T47D (cell line): ENCODE measurements at regions not wholly inside any gene's neighbourhood (a gene's known extent, or its start where the extent isn't known, plus 50 kb on each side); places are given as distances from the start of the nearest gene placed in this dataset.

Source experiments
- DNase-seq, 2 experiments: peaks; one replicate each; pipeline versions ENCODE4 v3.0.0 to v3.0.0-alpha.2; 2011 to 2012; ENCODE audit warnings: low read depth in 1 of 2, low spot score in 1 of 2
- JUND ChIP-seq: IDR thresholded peaks from 2 replicates; pipeline ENCODE4 v1.6.1; 2012; ENCODE audit warnings: low read depth
- in situ Hi-C: cut with HindIII; loops from 2 replicates; pipeline ENCODE4 v1.10.0; 2016; ENCODE audit warnings: low sequenced_read_pairs, low pct_unique_long_range_greater_than_20kb

DNA sequence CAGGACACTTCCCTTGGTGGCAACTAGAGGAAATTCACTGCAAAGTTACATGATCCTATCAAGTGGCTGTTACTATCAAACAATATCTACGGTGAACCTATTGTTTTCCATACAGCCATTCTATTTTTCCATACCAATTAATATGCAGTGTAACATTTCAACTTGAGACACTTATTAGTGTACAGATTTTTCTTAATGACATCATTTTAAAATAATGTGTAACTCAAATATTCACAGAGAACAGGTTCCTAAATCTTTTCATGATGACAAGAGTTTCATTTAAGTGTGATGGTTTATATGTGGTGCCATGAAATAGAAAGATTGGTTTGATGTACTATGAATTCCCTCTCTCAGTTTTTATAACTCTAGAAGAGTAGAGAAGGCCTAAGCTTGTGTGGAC, 291.2 kb upstream of the SOX5 start:
- no peak for DNase-seq
- in situ Hi-C loops, result no loop called here
- no peak for TF ChIP-seq JUND

DNA sequence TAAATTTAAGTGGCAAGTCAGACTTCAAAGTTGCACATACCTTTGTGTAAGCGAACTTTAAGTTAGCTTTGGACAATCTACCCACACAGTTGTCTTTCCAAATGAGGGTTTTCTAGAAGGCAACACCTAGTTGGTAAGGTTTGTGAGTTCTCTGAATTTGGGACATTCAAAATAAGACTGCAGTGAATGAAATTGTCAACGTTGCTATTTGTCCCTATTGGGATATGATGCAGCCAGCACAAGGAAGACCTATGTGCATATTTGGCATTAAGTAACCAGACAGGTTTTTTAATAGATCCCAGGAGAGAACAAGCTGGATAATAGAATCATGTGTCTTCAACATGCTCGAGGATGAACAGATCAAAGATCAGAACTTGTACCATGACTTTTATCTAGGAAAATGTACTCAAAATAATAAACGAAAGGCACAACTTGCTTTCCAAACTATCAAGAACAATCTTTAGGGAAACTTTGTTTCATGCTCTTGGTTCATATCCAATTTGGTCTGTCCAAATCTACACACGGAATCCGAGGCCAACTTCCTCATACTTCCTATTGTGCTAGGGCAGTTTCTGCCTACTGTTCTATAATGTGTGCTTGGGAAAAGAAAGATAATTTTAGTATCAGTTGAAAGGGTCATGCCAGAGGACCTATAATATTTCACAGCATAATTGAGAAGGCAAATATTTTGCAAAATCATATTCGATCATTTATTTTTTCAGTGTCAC, 284.2 kb upstream of the SOX5 start:
- peak in 1 of 2 experiments; percentile 34 for DNase-seq
- in situ Hi-C loops, result no loop called here
- no peak for TF ChIP-seq JUND

DNA sequence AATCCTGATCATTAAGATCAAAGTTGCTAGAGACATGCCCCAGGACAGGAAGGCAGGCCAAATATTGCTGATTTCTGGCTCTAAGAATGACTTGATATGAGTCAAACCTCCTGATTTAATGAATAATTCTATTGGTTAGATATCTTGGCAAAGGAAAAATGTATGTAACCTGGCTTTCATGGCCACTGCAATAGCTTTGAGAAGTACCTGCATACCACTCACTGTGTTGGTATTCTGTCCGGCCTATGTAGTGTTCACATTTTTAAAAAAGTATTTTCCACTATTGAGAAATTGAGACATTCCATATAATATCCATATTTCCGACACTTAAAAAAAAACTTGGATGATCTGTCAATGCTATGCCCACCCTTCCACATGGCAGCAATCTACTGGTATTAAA, 283.1 kb upstream of the SOX5 start:
- DNase-seq, result no peak
- in situ Hi-C loops, result no loop called here
- TF ChIP-seq JUND, result no peak

DNA sequence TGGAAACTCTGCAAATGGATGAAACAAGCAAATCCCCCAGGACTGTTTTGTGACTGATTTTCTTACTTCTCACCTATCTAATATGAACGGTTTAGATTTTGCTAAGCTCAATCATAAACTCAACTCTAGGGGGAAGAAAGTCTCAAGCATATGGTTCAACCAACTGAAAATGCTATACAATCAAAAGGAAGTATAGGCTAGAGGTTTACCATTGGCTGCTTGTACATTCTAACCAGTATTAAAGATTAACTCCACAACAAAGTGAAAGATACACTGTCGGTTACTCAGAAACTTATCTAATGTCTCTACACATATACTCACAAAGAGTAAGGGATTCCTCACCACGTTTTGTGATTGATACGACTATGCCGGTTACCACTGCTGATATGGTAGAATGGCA, 281.8 kb upstream of the SOX5 start:
- in situ Hi-C loops, result no loop called here
- no peak for TF ChIP-seq JUND
- DNase-seq, result no peak

DNA sequence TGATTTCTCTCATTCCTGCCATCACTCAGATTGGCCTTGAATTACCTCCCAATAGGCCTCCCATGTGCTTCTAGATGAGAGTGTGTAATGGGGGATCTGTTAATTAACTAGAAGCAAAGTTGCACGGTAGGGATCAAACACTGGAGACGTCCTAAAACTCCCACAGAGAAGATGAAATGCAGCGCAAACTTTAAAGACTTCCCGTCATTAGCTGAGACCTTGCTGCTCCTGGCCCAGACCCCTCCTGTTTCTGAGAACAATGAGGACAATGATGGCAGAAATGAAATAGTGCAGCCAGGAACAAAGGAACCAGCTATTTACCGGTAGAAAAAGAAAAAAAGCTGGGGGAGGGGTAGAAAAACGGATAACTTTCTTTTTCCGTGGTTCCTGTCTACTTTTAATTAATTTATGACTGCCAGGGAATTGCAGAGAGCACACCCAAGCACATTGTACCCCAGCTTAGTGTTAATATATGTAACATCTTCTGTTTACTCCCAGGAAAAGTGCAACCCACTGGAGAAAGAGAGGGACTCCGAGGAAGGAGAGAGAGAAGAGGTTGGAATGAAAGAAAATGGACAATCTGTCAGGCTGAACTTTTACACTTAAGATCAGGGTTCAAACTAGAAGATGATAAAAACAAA, 280.7 kb upstream of the SOX5 start:
- TF ChIP-seq JUND, result no peak
- no peak for DNase-seq
- in situ Hi-C loops, result no loop called here

DNA sequence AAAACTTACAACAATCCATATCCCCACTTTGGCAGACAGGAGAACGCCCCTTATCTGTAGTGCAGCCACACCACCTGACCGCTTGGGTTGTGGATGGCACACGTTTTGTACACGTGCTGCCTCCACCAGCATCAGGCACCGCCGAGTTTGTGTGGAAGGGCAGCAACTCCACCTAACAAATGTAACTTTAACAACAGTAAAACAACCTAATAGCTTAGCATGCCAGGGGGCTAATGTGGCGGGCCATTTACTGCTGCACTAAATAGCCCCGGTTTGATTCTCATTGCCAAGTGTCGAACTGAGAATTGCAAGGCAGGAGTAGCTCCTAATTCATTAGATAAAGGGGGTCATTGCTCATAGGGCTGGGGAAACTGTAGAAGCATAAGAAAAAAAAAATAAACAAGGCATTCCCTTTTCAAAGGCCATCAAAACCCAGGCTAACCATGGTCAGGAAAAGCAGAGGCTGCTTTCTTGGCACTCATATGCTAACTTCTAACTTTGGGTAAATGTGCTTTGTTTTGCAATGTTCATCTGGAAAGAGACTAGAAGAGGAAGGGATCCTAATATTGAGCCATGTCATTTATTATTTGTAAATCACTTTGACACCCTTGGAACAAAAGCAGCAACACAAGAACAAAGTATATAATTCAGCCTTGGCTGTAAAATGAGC, 279.7 kb upstream of the SOX5 start:
- no peak for TF ChIP-seq JUND
- DNase-seq, result no peak
- in situ Hi-C loops, result no loop called here

DNA sequence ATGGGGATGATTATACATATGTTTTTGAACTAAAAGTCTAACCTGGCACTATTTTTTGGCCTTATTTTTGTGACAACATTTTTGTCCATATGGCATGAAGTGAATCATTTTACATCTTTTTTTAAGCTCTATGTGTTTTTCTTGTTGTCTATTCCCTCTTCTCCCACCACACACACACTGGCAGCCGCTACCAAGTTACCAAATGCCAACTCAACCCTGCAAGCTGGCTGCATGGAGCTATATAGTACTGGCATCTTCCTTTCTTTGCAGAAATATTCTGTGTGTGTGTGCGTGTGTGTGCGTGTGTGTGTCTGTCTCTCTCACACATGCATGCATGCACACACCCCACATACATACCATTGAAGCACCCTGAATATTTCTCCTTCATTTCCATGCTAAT, 278.9 kb upstream of the SOX5 start:
- DNase-seq, result no peak
- in situ Hi-C loops, result no loop called here
- no peak for TF ChIP-seq JUND

DNA sequence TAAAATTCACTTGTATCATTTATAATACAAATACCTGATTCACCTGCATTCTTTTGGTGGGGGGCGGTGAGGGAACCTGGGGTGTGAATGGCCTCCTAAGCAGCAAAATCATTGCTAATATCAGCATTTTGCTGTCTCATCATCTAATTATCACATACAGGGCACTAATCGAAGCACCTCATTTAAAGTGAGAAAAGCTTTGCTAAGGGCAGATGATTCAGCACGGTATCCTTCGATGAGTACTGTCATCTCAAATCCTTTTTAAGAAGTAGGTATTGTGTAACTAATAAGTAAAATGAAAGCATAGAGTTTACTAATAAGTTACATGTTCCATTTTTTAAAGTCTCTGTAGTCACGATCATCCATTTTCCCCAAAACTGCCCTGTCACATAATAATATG, 278.1 kb upstream of the SOX5 start:
- in situ Hi-C loops, result no loop called here
- DNase-seq, result no peak
- no peak for TF ChIP-seq JUND

DNA sequence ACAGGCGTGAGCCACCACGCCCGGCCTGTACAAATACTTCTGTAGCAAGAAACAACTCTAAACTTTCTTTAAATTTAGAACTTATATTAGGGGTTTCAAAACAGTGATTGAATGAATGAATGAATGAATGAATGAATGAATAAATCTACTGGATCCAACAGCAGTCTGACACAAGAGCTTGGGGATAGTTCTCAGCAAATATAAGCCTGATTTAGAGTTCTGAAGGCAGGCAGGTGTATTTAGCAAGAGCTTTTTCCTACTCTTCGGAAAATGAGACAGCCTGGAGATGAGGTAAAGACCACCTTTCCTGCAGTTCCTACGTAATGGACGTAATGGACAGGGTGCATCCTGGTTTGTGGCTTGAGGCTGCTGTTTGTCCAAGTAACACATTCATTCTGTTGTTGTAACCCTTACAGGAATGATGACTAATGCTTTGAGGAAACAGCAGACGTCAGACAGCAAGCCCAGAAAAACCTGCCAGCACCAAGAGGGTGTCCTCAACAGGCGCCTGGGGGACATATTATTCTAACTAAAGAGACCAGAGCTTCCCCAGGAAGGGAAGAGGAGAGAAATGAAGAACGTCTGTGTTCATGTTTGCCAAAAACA, 277.4 kb upstream of the SOX5 start:
- in situ Hi-C loops, result no loop called here
- peak; percentile 7 to 72 for DNase-seq
- no peak for TF ChIP-seq JUND

DNA sequence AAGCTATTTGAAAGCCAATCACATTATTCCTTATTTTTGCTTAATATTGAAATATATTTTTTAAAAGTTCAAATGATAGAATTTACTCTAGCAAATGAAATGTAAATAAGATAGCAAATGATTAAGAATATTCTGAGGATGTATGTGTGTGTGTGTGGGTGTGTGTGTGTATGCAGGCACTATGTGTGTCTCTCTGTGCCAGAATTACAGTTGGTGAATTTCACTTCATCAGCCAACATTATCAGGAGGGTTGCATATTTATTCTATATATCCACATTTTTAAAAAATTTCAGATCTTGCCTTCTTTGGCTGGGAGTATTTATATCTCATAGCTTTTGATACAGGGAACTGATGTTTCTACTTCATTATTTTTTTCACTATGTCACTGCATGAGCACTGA, 274.9 kb upstream of the SOX5 start:
- in situ Hi-C loops, result no loop called here
- TF ChIP-seq JUND, result no peak
- DNase-seq, result no peak

DNA sequence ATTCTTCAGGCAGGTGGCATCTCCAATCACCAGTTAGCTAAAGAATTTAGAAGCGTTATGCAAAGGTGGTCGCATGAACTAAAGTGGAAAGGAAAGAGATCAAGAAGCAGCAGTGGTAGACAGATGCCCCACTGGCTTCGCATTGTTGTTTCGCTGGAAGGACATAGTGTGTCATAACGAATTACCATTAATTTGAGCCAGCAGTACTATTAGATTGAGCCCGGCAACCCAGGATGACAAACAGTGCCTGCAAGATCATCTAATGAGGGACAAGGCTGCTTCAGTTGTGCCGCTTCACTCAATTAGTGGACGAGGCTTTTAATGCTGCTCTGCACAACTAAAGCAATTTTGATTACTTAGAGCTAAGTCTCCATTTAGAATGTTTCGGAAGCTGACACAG, 274.5 kb upstream of the SOX5 start:
- in situ Hi-C loops, result no loop called here
- TF ChIP-seq JUND, result no peak

DNA sequence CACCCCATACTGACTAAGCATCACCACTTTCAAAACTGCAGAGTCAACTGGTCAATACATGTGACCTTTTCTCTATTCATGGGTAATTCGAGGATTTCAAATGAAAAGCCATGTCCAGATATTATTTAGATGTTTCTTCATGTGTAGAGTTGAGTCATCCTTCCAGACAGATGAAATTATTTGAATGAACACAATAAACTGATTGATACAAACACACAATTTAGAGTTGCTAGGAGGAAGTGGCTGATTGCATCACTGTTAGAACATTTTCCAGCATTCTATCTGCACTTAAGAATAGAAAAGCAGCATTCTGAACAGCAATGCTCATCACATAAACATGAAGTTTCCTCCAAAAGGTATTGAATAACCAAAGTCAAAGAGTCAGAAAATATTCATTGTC, 273.5 kb upstream of the SOX5 start:
- in situ Hi-C loops, result no loop called here
- no peak for DNase-seq
- no peak for TF ChIP-seq JUND

More for the DNA sequence above, 274.5 kb upstream of the SOX5 start:
- DNase-seq, result no peak

DNA sequence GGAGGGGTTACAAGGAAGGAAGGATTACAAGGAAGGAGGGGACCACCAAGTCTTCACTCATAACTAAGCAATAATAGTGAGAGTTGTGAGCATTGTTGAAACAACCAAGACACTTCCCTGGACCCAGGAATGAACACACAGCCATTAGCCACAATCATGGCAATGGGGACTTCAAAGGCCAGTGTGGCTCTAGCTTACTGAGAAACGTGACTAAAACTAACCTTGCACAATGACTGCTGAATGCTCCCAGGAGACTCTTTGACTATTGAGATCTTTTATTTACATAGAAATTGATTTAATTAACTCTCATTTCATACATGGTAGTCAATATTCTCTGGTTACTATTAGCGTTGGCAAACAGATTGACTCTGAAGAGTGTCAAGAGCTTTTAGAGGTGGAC, 263.0 kb upstream of the SOX5 start:
- DNase-seq, result no peak
- in situ Hi-C loops, result no loop called here
- TF ChIP-seq JUND, result no peak
